NOMO-1 (cell line): ENCODE measurements at regions not wholly inside any gene's neighbourhood (a gene's known extent, or its start where the extent isn't known, plus 50 kb on each side); places are given as distances from the start of the nearest gene placed in this dataset.

Experiments used
- DNase-seq, 2 experiments: peaks; one replicate each; lab custom pipeline; 2025; ENCODE audit not compliant: unreplicated experiment in 2 of 2; lab: John Stamatoyannopoulos, UW

- no peak for DNase-seq
These were observed 1392.4 kb downstream of the TBC1D22A start for GRCh38 chr22:48154943-48155240.

- no peak for DNase-seq
These were observed 1391.9 kb downstream of the TBC1D22A start for GRCh38 chr22:48154169-48154942.

DNA sequence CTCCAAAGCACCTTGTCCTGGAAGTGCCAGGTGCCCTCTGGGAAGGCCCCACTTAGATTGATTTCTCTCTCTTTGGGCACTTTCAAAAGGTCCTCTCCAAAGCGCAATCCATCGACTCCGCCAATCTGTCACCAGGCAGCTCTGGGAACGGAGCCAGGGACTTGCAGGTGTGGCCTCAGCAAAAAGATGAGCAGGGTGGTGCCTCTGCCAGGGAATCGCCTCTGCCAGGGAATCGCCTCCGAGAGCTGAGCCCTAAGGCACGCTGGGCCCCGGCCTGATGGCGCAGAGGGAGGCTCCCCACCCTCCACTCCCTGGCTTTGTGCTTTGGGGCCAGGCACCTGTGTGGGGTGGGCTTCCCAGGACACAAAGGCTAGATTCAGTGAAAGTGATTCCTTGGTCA lies 1391.3 kb downstream of the TBC1D22A start:
- no peak for DNase-seq

- DNase-seq: no peak
These were observed 1390.5 kb downstream of the TBC1D22A start for GRCh38 chr22:48152916-48153315.

GRCh38 chr22:48152164-48152775 lies 1389.8 kb downstream of the TBC1D22A start:
- no peak for DNase-seq

- no peak for DNase-seq
These were observed 1389.2 kb downstream of the TBC1D22A start for GRCh38 chr22:48151641-48152040.

GRCh38 chr22:48147831-48148230 lies 1385.4 kb downstream of the TBC1D22A start:
- DNase-seq: no peak

GRCh38 chr22:48147404-48147803 lies 1385.0 kb downstream of the TBC1D22A start:
- DNase-seq: no peak

GRCh38 chr22:48146426-48146825 lies 1384.0 kb downstream of the TBC1D22A start:
- no peak for DNase-seq

DNA sequence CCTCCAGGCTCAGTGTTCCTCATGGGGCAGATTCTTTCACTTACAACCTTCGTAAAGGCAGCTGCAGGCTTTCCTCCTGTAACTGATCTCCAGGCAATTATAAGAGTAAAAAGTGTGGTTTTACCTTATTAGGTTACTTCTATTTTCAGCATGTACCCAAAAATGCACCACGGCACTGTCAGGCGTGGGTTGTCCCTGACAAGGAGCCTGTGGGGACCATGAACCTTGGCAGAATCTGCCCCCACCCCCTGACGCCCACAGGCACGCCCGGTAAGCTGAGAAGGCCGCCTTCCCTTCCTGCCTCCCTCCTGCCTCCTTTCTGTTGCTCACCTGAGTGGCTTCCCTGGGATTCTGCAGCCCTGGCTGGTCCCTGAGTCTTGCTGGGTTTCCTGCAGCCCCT lies 1383.3 kb downstream of the TBC1D22A start:
- no peak for DNase-seq

DNA sequence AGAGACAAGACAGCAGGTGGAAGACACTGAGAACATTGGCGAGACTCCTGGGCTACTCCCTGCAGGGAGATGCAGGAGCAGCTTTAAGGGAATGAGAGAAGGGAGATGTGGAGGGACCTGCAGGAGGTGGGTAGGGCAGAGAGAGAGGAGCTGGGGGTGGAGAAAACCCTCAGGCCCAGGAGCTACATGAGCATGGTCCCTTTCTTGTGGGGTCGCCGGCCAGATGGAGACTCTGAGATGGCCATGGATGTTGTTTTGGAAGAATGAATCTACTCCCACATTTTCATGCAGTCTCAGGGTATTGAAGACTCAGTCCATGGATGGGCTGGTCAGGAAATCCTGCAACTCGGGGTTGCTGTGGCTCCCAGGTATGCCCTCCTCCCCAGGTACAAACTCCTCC lies 1381.9 kb downstream of the TBC1D22A start:
- DNase-seq: no peak

GRCh38 chr22:48143856-48144255 lies 1381.4 kb downstream of the TBC1D22A start:
- DNase-seq: no peak

GRCh38 chr22:48142388-48142787 lies 1379.9 kb downstream of the TBC1D22A start:
- no peak for DNase-seq

DNA sequence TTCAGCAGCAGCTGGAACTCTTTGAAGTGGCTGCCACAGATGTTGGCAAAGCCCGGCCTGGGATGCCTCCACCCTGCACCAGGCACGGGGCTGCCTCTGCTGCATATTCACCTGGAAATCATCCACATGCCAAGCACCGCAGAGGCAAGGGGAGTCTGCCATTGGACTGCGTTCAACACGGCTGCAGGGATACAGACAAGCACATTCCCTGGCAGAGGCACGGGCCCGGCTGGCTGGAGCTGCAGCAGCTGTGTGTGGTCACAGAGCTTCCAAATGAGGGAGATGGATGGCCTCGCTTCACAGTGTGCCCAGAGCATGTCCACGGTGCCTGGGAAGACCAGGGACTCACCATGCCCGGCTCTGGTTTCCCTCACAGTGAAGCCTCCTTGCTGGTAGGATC lies 1378.9 kb downstream of the TBC1D22A start:
- no peak for DNase-seq

- no peak for DNase-seq
These were observed 1377.9 kb downstream of the TBC1D22A start for GRCh38 chr22:48140261-48140813.

GRCh38 chr22:48139776-48140175 lies 1377.3 kb downstream of the TBC1D22A start:
- no peak for DNase-seq

GRCh38 chr22:48138855-48139254 lies 1376.4 kb downstream of the TBC1D22A start:
- no peak for DNase-seq

DNA sequence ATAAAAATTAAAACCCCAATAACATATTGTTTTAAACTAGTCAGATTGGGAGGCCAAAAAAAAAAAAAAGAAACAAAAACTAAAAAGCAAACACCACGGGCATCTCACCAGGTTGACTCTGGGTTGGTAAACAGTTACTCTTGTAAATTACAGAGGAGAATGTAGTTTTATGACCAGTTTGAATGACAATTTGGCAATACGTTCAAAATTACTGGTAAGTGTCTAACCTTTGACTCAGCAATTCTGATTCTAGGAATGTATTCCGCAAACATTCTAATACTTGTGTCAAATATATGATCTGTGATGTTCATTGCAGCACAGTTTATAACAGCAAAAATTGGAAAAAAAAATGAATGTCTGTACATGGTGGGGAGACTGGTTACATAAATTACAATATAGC lies 1376.0 kb downstream of the TBC1D22A start:
- no peak for DNase-seq

DNA sequence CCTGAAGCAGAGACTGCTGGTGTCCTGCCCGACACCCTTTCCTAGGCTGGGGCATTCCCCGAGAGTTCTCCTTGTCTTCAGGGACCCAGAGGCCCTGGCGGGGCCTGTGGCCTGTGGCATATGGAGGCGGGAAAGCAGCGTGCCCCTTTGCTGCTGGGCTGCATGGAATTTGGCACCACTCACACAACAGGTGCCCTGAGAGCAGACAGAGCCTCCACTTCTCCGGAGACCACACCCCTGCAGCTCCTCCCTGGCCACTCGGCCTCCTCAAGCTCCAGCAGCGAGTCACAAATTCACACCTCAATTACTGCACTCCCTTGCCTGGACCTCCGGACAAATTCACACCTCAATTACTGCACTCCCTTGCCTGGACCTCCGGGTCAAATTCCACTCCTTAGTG lies 1375.2 kb downstream of the TBC1D22A start:
- no peak for DNase-seq

DNA sequence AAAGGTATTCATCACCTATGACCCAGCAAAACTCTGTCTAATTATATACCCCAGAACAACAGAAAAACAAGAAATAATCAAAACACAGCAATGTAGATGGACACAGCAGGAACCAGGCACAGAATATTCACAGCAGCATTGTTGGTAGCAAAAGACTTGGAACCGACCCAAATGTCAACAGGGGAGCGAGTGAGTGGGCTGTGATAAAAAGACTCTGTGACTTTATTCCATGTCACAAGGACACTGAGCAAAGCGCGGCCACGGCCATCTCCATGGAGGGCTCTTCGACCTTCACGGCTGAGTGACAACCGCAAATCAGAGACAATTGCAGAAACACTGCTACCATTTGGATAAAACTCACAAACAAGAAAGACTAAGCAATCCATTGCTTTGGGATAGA lies 1373.1 kb downstream of the TBC1D22A start:
- DNase-seq: no peak

GRCh38 chr22:48125416-48125815 lies 1363.0 kb downstream of the TBC1D22A start:
- no peak for DNase-seq

GRCh38 chr22:48121984-48122383 lies 1359.5 kb downstream of the TBC1D22A start:
- no peak for DNase-seq
